ENCODE measurements at regions not wholly inside any gene's neighbourhood (a gene's known extent, or its start where the extent isn't known, plus 50 kb on each side); places are given as distances from the start of the nearest gene placed in this dataset.

DNA sequence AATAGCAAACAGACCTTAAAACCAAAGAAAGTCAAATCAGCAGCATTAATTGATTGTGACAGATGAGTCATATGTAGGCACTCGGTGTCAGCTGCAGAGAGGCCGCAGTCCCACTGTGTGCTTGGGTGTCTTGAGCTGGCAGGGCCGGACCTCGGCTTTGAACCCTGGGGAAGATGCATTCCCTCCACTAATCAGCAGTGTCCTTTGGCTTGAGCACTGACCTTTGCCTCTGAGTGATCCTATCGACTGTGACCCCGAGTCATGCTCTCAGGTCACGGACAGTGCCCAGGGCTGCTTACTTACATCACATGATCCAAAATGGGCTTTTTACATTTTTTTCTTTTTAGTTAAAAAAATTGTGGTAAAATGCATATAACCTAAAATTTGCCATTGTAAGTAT lies 188.7 kb downstream of the GADD45G start:
- H3K9me3 ChIP-seq (ENCODE audit: control insufficient read depth, insufficient read depth, low read length) = no peaks in the 10 kb centered on the region
- no peak overlapping the region for H3K9ac ChIP-seq (ENCODE audit: low read depth, low read length)
- H3K36me3 ChIP-seq (ENCODE audit: insufficient read depth, low read length) = no peaks in the 10 kb centered on the region
- H3K4me1 ChIP-seq (ENCODE audit: insufficient read depth, low read length) = no peaks in the 10 kb centered on the region

DNA sequence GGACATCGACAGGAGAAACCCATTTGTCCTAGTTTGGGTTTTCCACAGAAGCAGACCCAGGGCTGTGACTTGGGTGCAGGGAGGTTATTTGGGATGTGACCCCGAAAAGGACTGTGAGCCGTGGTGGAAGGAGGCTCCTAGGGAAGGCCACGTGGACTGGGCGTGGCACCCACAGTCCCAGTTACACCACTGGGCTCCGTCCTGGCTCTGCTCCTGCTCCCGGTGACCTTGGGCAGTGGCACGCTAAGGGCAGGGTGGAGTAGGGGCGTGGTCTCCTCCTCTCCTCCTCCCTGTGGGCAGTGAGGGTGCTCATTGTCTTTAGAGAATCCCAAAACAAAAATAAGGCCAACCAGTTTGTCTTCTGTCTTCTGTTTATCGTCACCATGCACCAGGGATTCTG lies 190.1 kb downstream of the GADD45G start:
- Histone ChIP-seq H3K4me1 (ENCODE audit: insufficient read depth, low read length) (no peaks in the 10 kb centered on the region), H3K36me3 (ENCODE audit: insufficient read depth, low read length) (no peaks in the 10 kb centered on the region), H3K9ac (ENCODE audit: low read depth, low read length) (no peak overlapping the region), H3K9me3 (ENCODE audit: control insufficient read depth, insufficient read depth, low read length) (no peaks in the 10 kb centered on the region)

GRCh38 chr9:89795538-89796195 lies 190.9 kb downstream of the GADD45G start:
- Histone ChIP-seq H3K36me3 (ENCODE audit: insufficient read depth, low read length) (no peaks in the 10 kb centered on the region), H3K9me3 (ENCODE audit: control insufficient read depth, insufficient read depth, low read length) (no peaks in the 10 kb centered on the region), H3K4me1 (ENCODE audit: insufficient read depth, low read length) (no peaks in the 10 kb centered on the region), H3K9ac (ENCODE audit: low read depth, low read length) (no peak overlapping the region)

GRCh38 chr9:89796606-89797005 lies 191.8 kb downstream of the GADD45G start:
- Histone ChIP-seq H3K36me3 (ENCODE audit: insufficient read depth, low read length) (no peaks in the 10 kb centered on the region), H3K4me1 (ENCODE audit: insufficient read depth, low read length) (no peaks in the 10 kb centered on the region), H3K9ac (ENCODE audit: low read depth, low read length) (no peak overlapping the region), H3K9me3 (ENCODE audit: control insufficient read depth, insufficient read depth, low read length) (no peaks in the 10 kb centered on the region)

GRCh38 chr9:89797255-89797654 lies 192.4 kb downstream of the GADD45G start:
- H3K36me3 ChIP-seq (ENCODE audit: insufficient read depth, low read length) = no peaks in the 10 kb centered on the region
- no peak overlapping the region for H3K9ac ChIP-seq (ENCODE audit: low read depth, low read length)
- no peaks in the 10 kb centered on the region for H3K9me3 ChIP-seq (ENCODE audit: control insufficient read depth, insufficient read depth, low read length)
- H3K4me1 ChIP-seq (ENCODE audit: insufficient read depth, low read length) = no peaks in the 10 kb centered on the region

GRCh38 chr9:89797937-89798455 lies 193.2 kb downstream of the GADD45G start:
- Histone ChIP-seq H3K9ac (ENCODE audit: low read depth, low read length) (no peak overlapping the region), H3K36me3 (ENCODE audit: insufficient read depth, low read length) (no peaks in the 10 kb centered on the region), H3K4me1 (ENCODE audit: insufficient read depth, low read length) (no peaks in the 10 kb centered on the region), H3K9me3 (ENCODE audit: control insufficient read depth, insufficient read depth, low read length) (no peaks in the 10 kb centered on the region)

DNA sequence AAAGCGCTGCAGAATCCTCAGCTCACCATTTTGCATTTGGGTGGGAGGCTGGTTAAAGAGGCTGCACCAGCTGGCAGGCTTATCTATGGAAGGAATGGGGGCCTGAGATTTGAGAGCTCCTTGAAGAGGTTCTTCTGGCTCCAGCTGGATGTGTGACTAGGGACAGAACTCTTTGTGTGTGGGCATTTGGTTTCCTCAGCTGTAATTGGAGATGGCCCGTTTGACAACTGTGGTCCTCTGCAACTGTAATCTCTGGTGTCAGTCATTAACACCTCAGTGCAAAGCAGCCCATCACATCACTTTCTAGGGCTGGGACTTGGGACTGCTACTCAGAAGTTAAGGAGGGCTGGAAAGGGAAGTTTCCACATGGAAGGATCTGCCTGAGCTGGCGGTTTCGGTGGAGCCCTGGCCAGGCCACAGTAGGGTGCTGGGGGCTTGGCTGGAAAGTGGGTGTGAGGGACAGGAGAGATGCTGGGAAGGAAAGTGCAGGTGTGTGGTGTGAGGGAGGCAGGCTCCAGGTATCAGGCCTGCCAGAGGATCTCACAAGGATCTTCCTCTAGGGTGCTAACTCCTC lies 193.8 kb downstream of the GADD45G start:
- no peaks in the 10 kb centered on the region for H3K36me3 ChIP-seq (ENCODE audit: insufficient read depth, low read length)
- no peaks in the 10 kb centered on the region for H3K9me3 ChIP-seq (ENCODE audit: control insufficient read depth, insufficient read depth, low read length)
- no peak overlapping the region for H3K9ac ChIP-seq (ENCODE audit: low read depth, low read length)
- H3K4me1 ChIP-seq (ENCODE audit: insufficient read depth, low read length) = no peaks in the 10 kb centered on the region

- no peaks in the 10 kb centered on the region for H3K9me3 ChIP-seq (ENCODE audit: control insufficient read depth, insufficient read depth, low read length)
- no peak overlapping the region for H3K9ac ChIP-seq (ENCODE audit: low read depth, low read length)
- peaks cover under 1% of the 10 kb centered on the region; the same call in 1 of the 2 replicates for H3K4me1 ChIP-seq (ENCODE audit: insufficient read depth, low read length)
- no peaks in the 10 kb centered on the region for H3K36me3 ChIP-seq (ENCODE audit: insufficient read depth, low read length)
These were observed 194.4 kb downstream of the GADD45G start for GRCh38 chr9:89799221-89799620.

GRCh38 chr9:89799766-89800165 lies 195.0 kb downstream of the GADD45G start:
- Histone ChIP-seq H3K9ac (ENCODE audit: low read depth, low read length) (no peak overlapping the region), H3K9me3 (ENCODE audit: control insufficient read depth, insufficient read depth, low read length) (no peaks in the 10 kb centered on the region), H3K4me1 (ENCODE audit: insufficient read depth, low read length) (peaks cover 5% of the 10 kb centered on the region; the same call in 1 of the 2 replicates), H3K36me3 (ENCODE audit: insufficient read depth, low read length) (no peaks in the 10 kb centered on the region)

GRCh38 chr9:89801341-89801740 lies 196.5 kb downstream of the GADD45G start:
- H3K36me3 ChIP-seq (ENCODE audit: insufficient read depth, low read length) = no peaks in the 10 kb centered on the region
- no peak overlapping the region for H3K9ac ChIP-seq (ENCODE audit: low read depth, low read length)
- H3K9me3 ChIP-seq (ENCODE audit: control insufficient read depth, insufficient read depth, low read length) = no peaks in the 10 kb centered on the region
- H3K4me1 ChIP-seq (ENCODE audit: insufficient read depth, low read length) = peaks cover 5% of the 10 kb centered on the region; the same call in 1 of the 2 replicates

DNA sequence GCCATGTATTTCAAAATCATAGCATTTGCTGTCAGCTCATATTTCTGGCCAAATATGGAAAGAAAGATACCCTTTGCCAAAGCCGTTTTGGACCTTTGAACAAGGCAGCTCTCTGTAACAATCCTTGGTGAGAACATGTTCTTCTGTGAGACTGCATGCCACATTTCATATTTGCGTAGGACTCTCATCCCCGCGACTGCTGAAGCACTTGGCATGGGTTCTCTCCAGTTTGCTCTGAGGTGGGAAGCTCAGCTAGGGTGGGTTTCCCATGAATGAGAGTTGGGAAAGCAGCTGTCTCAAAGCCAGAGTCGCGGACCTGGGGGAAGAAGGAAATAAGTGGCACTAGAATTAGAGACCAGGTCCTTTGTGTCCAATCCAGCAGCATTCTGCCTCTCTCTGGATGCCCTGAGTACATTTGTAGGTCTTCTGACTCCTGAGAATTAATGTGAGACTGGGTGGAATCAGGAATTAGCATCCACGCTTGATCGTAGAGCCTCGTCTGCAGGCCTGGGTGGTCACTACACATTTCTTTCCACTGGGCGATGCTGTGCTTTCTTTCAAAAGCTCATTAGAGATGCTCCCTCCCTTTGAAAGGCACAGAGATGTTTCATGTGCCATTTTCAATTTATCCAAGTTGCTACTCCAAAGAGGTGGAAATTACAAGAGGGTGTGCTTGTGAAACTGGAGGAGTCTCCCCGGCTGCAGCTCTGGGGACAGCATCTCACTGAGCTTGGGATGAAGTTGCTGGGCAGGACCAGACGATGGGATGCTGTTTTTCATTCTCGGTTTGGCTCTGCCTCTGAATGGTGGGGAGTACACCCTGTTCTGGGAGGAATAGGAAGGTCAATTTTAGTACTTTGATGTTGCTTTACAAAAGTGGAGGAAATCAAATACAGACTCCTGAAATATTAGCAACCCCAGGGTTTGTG lies 197.2 kb downstream of the GADD45G start:
- Histone ChIP-seq H3K9ac (ENCODE audit: low read depth, low read length) (no peak overlapping the region), H3K36me3 (ENCODE audit: insufficient read depth, low read length) (no peaks in the 10 kb centered on the region), H3K4me1 (ENCODE audit: insufficient read depth, low read length) (peaks cover 5% of the 10 kb centered on the region; the same call in 1 of the 2 replicates), H3K9me3 (ENCODE audit: control insufficient read depth, insufficient read depth, low read length) (no peaks in the 10 kb centered on the region)

DNA sequence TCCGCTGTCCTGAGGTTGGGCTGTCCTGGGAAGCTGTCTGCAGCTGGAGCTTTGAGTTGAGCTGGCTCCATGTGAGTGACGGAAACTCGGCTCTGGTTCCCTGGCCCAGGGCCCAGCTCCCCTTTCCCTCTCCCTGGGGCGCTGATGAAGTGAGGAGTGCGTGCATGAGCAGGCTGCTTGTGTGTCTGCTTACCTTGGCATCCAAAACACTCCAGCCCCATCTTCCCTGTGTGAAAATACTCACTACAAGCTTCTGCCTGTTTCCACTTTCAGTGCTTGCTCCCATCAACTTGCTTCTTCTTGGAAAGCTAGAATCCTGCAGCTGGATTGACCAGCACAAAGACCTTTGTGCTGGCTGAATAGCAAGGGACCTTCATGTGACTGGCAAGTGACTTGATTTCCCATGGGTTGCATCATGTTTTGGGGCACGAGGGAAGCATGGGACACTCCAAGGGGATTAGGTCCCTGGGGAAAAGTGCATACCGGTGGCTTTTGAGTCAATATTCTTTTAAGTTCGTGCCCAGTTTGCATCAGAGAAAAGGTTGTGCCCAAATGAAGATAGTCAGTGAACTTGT lies 198.1 kb downstream of the GADD45G start:
- peaks cover 8% of the 10 kb centered on the region; the same call in 1 of the 2 replicates for H3K4me1 ChIP-seq (ENCODE audit: insufficient read depth, low read length)
- H3K9ac ChIP-seq (ENCODE audit: low read depth, low read length) = no peak overlapping the region
- H3K36me3 ChIP-seq (ENCODE audit: insufficient read depth, low read length) = no peaks in the 10 kb centered on the region
- no peaks in the 10 kb centered on the region for H3K9me3 ChIP-seq (ENCODE audit: control insufficient read depth, insufficient read depth, low read length)

DNA sequence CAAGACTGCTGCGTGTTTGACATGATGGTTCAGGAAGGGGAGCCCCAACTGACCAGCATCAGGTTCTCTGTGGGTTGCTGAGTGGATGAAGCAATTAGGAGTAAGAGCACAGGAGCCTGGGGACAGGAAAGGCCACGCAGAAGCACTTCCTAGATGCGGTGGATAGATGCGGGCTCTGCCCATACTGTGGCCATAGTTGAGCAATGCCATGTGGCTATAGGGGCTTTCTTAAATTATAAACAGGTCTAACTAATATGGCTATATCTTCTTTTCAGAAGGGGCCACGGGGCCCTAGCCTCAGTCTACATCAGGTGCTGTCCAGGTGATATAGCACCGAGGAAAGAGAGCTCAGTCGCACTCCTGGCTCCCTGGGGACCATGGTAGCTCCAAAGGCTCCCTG lies 198.6 kb downstream of the GADD45G start:
- Histone ChIP-seq H3K9me3 (ENCODE audit: control insufficient read depth, insufficient read depth, low read length) (no peaks in the 10 kb centered on the region), H3K9ac (ENCODE audit: low read depth, low read length) (no peak overlapping the region), H3K36me3 (ENCODE audit: insufficient read depth, low read length) (no peaks in the 10 kb centered on the region), H3K4me1 (ENCODE audit: insufficient read depth, low read length) (peaks cover 13% of the 10 kb centered on the region; the same call in 1 of the 2 replicates)

Data from ES-I3 (cell line).